PFSK-1 (cell line): ENCODE measurements at regions not wholly inside any gene's neighbourhood (a gene's known extent, or its start where the extent isn't known, plus 50 kb on each side); places are given as distances from the start of the nearest gene placed in this dataset.

Experiments used
- FOXP2 ChIP-seq: optimal IDR thresholded peaks from 2 replicates; pipeline ENCODE3; 2011; ENCODE audit warnings: borderline replicate concordance, control low read depth, inconsistent platforms; ENCODE audit not compliant: insufficient read depth; ENCODE audit errors: extremely low read length, extremely low read depth
- POLR2AphosphoS5 ChIP-seq: IDR thresholded peaks from 2 replicates; pipeline ENCODE4 v1.6.1; 2012; ENCODE audit warnings: low read depth, mild to moderate bottlenecking, control low read depth, low read length, moderate library complexity
- SIN3A ChIP-seq: IDR thresholded peaks from 2 replicates; pipeline ENCODE4 v1.6.1; 2012; ENCODE audit warnings: mild to moderate bottlenecking, low read length, moderate library complexity, borderline replicate concordance; ENCODE audit not compliant: insufficient read depth
- TAF1 ChIP-seq: IDR thresholded peaks from 2 replicates; pipeline ENCODE4 v1.6.1; 2012; ENCODE audit warnings: low read length, control low read depth, borderline replicate concordance; ENCODE audit not compliant: insufficient read depth
- TF ChIP-seq, protein P1 (sequence below), 2 experiments: IDR thresholded peaks; 2 replicates each; pipeline versions ENCODE4 v1.6.1 to v1.8.0; 2011 to 2012; ENCODE audit warnings: low read depth in 2 of 2, low read length in 2 of 2, control low read depth in 1 of 2, inconsistent platforms in 1 of 2, mild to moderate bottlenecking in 1 of 2, moderate library complexity in 1 of 2; ENCODE audit not compliant: insufficient read depth in 1 of 2

DNA sequence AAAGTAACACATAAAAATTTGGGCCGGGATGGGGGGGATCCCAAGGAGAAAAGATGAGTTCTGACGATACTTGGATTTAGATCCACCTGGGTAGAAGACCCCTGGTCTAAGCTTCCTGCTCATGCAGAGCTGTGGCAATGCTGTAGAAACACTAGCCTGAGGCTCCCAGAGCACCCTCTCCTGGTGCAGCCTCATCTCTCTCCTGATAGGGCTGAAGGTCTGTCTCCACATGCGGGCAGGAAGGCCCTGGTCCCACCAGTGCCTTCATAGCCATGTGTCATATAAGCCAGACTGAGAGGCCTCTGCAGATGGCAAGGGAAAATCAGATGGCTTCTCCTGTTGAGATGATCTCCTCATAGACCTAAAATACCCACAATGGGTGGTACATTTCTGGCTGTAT is 518.0 kb upstream of the ZFHX3 start:
- TF ChIP-seq, protein P1, sequence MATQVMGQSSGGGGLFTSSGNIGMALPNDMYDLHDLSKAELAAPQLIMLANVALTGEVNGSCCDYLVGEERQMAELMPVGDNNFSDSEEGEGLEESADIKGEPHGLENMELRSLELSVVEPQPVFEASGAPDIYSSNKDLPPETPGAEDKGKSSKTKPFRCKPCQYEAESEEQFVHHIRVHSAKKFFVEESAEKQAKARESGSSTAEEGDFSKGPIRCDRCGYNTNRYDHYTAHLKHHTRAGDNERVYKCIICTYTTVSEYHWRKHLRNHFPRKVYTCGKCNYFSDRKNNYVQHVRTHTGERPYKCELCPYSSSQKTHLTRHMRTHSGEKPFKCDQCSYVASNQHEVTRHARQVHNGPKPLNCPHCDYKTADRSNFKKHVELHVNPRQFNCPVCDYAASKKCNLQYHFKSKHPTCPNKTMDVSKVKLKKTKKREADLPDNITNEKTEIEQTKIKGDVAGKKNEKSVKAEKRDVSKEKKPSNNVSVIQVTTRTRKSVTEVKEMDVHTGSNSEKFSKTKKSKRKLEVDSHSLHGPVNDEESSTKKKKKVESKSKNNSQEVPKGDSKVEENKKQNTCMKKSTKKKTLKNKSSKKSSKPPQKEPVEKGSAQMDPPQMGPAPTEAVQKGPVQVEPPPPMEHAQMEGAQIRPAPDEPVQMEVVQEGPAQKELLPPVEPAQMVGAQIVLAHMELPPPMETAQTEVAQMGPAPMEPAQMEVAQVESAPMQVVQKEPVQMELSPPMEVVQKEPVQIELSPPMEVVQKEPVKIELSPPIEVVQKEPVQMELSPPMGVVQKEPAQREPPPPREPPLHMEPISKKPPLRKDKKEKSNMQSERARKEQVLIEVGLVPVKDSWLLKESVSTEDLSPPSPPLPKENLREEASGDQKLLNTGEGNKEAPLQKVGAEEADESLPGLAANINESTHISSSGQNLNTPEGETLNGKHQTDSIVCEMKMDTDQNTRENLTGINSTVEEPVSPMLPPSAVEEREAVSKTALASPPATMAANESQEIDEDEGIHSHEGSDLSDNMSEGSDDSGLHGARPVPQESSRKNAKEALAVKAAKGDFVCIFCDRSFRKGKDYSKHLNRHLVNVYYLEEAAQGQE (IDR thresholded peaks at IDR 0.05; ENCODE audit: insufficient read depth in 1 of 2, low read depth in 2 of 2, low read length in 2 of 2) = no peak
- TF ChIP-seq TAF1 (no peak), SIN3A (no peak), POLR2AphosphoS5 (no peak), FOXP2 (no peak)

DNA sequence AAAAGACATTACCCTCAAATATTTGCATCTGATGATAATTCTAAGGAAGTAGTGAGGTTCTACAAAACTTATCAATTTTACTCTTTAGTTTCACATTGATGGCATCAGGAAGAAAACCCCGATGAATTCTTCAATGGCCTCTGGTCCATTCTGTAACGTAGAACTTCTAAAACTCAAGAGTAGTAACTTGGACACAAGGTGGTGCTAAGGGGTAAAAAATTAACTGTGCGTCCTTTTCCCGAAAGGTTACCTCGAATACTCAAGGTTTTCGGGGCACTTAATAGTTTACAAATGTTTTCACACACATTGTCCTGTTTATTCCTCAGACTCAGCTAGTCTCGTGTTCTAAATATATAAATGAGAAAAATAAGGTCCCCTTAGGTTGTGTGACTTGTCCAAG is 517.3 kb upstream of the ZFHX3 start:
- TF ChIP-seq TAF1 = no peak
- no peak for TF ChIP-seq FOXP2
- TF ChIP-seq SIN3A = no peak
- TF ChIP-seq, protein P1 (IDR thresholded peaks at IDR 0.05; ENCODE audit: insufficient read depth in 1 of 2, low read depth in 2 of 2, low read length in 2 of 2) = no peak
- no peak for TF ChIP-seq POLR2AphosphoS5

DNA sequence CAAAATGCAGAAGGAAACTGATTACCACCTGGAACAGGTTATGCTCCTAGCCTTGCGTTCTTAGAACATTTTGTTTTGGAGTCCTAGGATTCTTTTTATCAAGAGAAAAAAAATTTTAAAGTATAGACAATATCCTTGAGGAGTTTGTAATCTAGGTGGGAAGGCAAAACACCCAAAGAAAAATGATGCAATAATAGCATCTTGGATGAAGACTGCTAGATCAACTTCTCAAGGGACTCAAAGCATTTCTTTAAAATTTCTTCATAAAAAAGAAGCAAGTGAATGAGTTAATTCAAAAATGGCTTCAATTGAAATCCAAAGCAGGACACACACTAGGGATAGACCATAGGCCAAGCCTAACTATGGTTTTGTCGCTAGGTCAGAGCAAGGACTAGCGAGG is 515.8 kb upstream of the ZFHX3 start:
- TF ChIP-seq SIN3A (no peak), FOXP2 (no peak), TAF1 (no peak), POLR2AphosphoS5 (no peak)
- TF ChIP-seq, protein P1 (IDR thresholded peaks at IDR 0.05; ENCODE audit: insufficient read depth in 1 of 2, low read depth in 2 of 2, low read length in 2 of 2) = no peak

DNA sequence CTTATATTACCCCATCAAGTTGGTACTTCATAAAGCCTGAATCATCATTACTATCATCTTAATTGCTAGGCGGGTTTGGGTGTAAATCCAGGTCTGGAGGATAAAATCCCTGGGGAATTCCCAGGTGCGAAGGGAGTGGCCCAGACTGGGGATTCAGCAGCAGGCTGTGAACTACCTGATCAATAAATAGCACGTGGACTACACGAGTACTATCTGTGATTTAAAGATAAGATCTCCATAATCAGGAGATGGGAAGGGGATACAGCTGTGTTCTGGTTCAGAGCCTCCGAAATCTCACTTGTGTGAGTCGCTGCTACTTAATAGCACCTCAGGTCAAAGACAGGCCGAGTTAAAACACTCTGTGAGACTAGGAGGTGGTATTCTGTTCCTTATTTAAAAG is 512.6 kb upstream of the ZFHX3 start:
- TF ChIP-seq POLR2AphosphoS5 (no peak), FOXP2 (no peak), SIN3A (no peak), TAF1 (no peak)
- TF ChIP-seq, protein P1 (IDR thresholded peaks at IDR 0.05; ENCODE audit: insufficient read depth in 1 of 2, low read depth in 2 of 2, low read length in 2 of 2) = no peak

DNA sequence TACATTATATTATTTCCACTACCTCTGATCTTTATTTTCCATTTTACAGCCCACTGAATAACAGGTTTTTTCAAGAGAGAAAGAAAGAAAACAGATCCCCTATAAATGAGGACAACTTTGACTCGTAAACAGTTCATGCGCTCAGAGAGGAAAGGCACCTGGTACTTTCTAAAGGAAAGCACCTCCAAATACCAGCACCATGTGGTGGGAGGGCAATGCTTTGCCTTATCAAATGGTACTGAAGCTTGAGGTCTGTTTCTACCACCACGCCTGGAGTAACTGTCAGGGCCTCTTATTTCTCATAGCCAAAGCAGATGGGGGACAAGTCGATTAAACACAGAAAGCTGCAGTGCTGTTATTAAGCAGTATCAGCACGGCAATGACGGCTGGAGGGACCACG is 510.3 kb upstream of the ZFHX3 start:
- TF ChIP-seq TAF1 (no peak), POLR2AphosphoS5 (no peak), FOXP2 (no peak), SIN3A (no peak)
- TF ChIP-seq, protein P1 (IDR thresholded peaks at IDR 0.05; ENCODE audit: insufficient read depth in 1 of 2, low read depth in 2 of 2, low read length in 2 of 2) = no peak
